Central memory CD8-positive, alpha-beta T cell (primary cell): ENCODE measurements at regions not wholly inside any gene's neighbourhood (a gene's known extent, or its start where the extent isn't known, plus 50 kb on each side); places are given as distances from the start of the nearest gene placed in this dataset.

Experiments
- ATAC-seq: fragments of 150-1000 bp; cut with Tn5 transposase; replicated peaks from 2 replicates; pipeline ENCODE4 v1.10.0; 2022; ENCODE audit warnings: mild to moderate bottlenecking, moderate FRiP score, moderate number of reproducible peaks; ENCODE audit not compliant: poor library complexity, severe bottlenecking; ENCODE audit errors: extremely low read depth
- DNase-seq, 2 donors: peaks; one replicate each; pipeline ENCODE4 v3.0.0; 2021; ENCODE audit warnings: low spot score in 2 of 2
- H3K27ac Mint-ChIP-seq: one replicate; pipeline ENCODE4 v1.8.0; 2022; ENCODE audit warnings: low read depth, mild to moderate bottlenecking, moderate library complexity, mixed read lengths
- H3K27me3 Mint-ChIP-seq: one replicate; pipeline ENCODE4 v1.8.0; 2022; ENCODE audit warnings: mixed read lengths
- H3K36me3 Mint-ChIP-seq: one replicate; pipeline ENCODE4 v1.8.0; 2022; ENCODE audit warnings: mild to moderate bottlenecking, moderate library complexity, mixed read lengths; ENCODE audit not compliant: insufficient read depth
- H3K4me1 Mint-ChIP-seq: one replicate; pipeline ENCODE4 v1.8.0; 2022; ENCODE audit warnings: mixed read lengths
- H3K4me3 Mint-ChIP-seq: one replicate; pipeline ENCODE4 v1.8.0; 2022; ENCODE audit warnings: mild to moderate bottlenecking, moderate library complexity, mixed read lengths
- H3K9me3 Mint-ChIP-seq: one replicate; pipeline ENCODE4 v1.8.0; 2022; ENCODE audit warnings: mixed read lengths

GRCh38 chr14:28102001-28102400 lies 664.6 kb upstream of the FOXG1 start:
- ATAC-seq (no peak), DNase-seq (no peak)
- H3K4me3 Mint-ChIP-seq = no peak overlapping the region
- H3K27me3 Mint-ChIP-seq = no peaks in the 10 kb centered on the region
- peaks cover 31% of the 10 kb centered on the region for H3K9me3 Mint-ChIP-seq
- no peaks in the 10 kb centered on the region for H3K4me1 Mint-ChIP-seq
- peaks cover 1% of the 10 kb centered on the region for H3K36me3 Mint-ChIP-seq
- H3K27ac Mint-ChIP-seq = no peak overlapping the region

GRCh38 chr14:28102814-28103213 lies 663.8 kb upstream of the FOXG1 start:
- no peaks in the 10 kb centered on the region for H3K27me3 Mint-ChIP-seq
- peaks cover 31% of the 10 kb centered on the region for H3K9me3 Mint-ChIP-seq
- H3K27ac Mint-ChIP-seq = no peak overlapping the region
- H3K4me1 Mint-ChIP-seq = no peaks in the 10 kb centered on the region
- ATAC-seq (no peak), DNase-seq (no peak)
- H3K36me3 Mint-ChIP-seq = peaks cover 1% of the 10 kb centered on the region
- no peak overlapping the region for H3K4me3 Mint-ChIP-seq

- no peak for DNase-seq
- no peaks in the 10 kb centered on the region for H3K4me1 Mint-ChIP-seq
- no peaks in the 10 kb centered on the region for H3K27me3 Mint-ChIP-seq
- no peaks in the 10 kb centered on the region for H3K36me3 Mint-ChIP-seq
- no peak overlapping the region for H3K27ac Mint-ChIP-seq
- peaks cover 9% of the 10 kb centered on the region for H3K9me3 Mint-ChIP-seq
- no peak for ATAC-seq
- H3K4me3 Mint-ChIP-seq = no peak overlapping the region
Observed at GRCh38 chr14:28113311-28113710, 653.3 kb upstream of the FOXG1 start.

GRCh38 chr14:28116716-28117115 lies 649.9 kb upstream of the FOXG1 start:
- no peak for ATAC-seq
- no peak for DNase-seq
- no peaks in the 10 kb centered on the region for H3K27me3 Mint-ChIP-seq
- peaks cover 6% of the 10 kb centered on the region for H3K9me3 Mint-ChIP-seq
- no peaks in the 10 kb centered on the region for H3K36me3 Mint-ChIP-seq
- no peak overlapping the region for H3K4me3 Mint-ChIP-seq
- H3K27ac Mint-ChIP-seq = no peak overlapping the region
- H3K4me1 Mint-ChIP-seq = no peaks in the 10 kb centered on the region

DNA sequence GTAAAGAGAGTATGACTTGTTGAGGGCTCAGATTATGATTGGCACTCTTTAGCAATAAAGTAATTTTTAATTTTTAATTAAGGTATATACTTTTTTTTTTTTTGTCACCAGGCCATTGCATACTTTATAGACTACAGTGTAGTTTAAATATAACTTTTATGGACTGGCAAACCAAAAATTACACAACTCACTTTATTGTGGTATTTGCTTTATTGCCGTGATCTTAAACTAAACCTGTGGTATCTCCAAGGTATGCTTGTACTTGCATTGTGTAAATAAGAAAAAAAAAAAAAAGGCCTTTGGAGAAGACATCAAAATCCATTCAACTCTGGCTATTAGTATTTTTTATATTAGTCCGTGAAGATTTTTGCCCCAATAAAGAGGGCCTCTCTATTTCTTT lies 646.7 kb upstream of the FOXG1 start:
- Mint-ChIP-seq H3K27me3 (no peaks in the 10 kb centered on the region), H3K4me1 (no peaks in the 10 kb centered on the region), H3K27ac (no peak overlapping the region), H3K4me3 (no peak overlapping the region), H3K9me3 (peaks cover 18% of the 10 kb centered on the region), H3K36me3 (no peaks in the 10 kb centered on the region)
- ATAC-seq = no peak
- DNase-seq = no peak

GRCh38 chr14:28120391-28120790 lies 646.2 kb upstream of the FOXG1 start:
- Mint-ChIP-seq H3K4me3 (no peak overlapping the region), H3K27me3 (no peaks in the 10 kb centered on the region), H3K27ac (no peak overlapping the region), H3K36me3 (no peaks in the 10 kb centered on the region), H3K9me3 (peaks cover 18% of the 10 kb centered on the region), H3K4me1 (no peaks in the 10 kb centered on the region)
- no peak for DNase-seq
- no peak for ATAC-seq

GRCh38 chr14:28121512-28122297 lies 644.9 kb upstream of the FOXG1 start:
- H3K36me3 Mint-ChIP-seq = no peaks in the 10 kb centered on the region
- no peak for ATAC-seq
- peaks cover 23% of the 10 kb centered on the region for H3K9me3 Mint-ChIP-seq
- H3K27me3 Mint-ChIP-seq = no peaks in the 10 kb centered on the region
- no peak overlapping the region for H3K27ac Mint-ChIP-seq
- no peaks in the 10 kb centered on the region for H3K4me1 Mint-ChIP-seq
- no peak overlapping the region for H3K4me3 Mint-ChIP-seq
- no peak for DNase-seq

GRCh38 chr14:28130610-28131284 lies 635.8 kb upstream of the FOXG1 start:
- H3K9me3 Mint-ChIP-seq = peaks cover 24% of the 10 kb centered on the region
- H3K4me3 Mint-ChIP-seq = no peak overlapping the region
- ATAC-seq (no peak), DNase-seq (no peak)
- no peaks in the 10 kb centered on the region for H3K4me1 Mint-ChIP-seq
- H3K36me3 Mint-ChIP-seq = no peaks in the 10 kb centered on the region
- no peaks in the 10 kb centered on the region for H3K27me3 Mint-ChIP-seq
- no peak overlapping the region for H3K27ac Mint-ChIP-seq

DNA sequence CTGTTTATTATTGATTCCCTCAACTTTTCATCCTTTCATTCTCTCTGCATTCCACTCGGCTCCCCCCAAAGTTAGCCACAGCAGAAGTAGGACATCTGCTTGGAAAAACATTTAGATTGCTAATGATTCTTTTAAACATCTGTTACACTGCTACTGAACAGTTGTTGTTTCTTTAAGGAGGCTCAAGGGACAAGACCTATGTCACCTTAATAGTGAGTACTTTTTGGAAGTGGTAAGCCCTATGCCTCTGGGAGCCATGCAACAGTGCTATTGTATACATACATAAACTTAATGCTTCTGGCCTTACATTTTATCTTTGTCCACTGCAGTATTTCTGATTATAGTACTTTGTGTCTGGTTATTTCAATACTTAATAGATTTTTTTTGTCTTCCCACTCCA lies 628.2 kb upstream of the FOXG1 start:
- DNase-seq (no peak), ATAC-seq (no peak)
- H3K4me3 Mint-ChIP-seq = no peak overlapping the region
- no peaks in the 10 kb centered on the region for H3K36me3 Mint-ChIP-seq
- H3K4me1 Mint-ChIP-seq = no peaks in the 10 kb centered on the region
- H3K27ac Mint-ChIP-seq = no peak overlapping the region
- peaks cover 27% of the 10 kb centered on the region for H3K9me3 Mint-ChIP-seq
- no peaks in the 10 kb centered on the region for H3K27me3 Mint-ChIP-seq

DNA sequence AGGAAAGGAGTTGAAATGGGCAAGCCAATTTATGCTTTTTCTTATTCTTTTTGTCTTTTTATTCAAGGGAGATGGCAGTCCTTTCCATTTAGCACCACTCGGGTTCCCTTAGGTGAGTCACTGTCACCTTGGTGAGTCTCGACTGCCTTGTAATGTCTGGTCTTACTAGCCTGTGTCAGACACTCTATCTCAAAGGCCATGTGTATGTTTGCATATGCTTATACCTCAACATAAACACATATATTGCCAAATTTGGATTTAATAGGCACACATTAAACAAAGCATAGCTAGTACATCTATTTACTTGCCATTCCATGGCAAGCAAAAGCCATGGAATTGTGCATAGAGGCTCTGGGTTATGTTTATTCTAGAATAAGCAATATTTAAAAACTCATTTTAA lies 624.9 kb upstream of the FOXG1 start:
- no peaks in the 10 kb centered on the region for H3K27me3 Mint-ChIP-seq
- ATAC-seq = no peak
- H3K4me1 Mint-ChIP-seq = no peaks in the 10 kb centered on the region
- DNase-seq = no peak
- H3K27ac Mint-ChIP-seq = no peak overlapping the region
- H3K9me3 Mint-ChIP-seq = peaks cover 22% of the 10 kb centered on the region
- no peak overlapping the region for H3K4me3 Mint-ChIP-seq
- H3K36me3 Mint-ChIP-seq = no peaks in the 10 kb centered on the region

- Mint-ChIP-seq H3K9me3 (peaks cover 26% of the 10 kb centered on the region), H3K27ac (no peak overlapping the region), H3K27me3 (no peaks in the 10 kb centered on the region), H3K4me1 (no peaks in the 10 kb centered on the region), H3K4me3 (no peak overlapping the region), H3K36me3 (no peaks in the 10 kb centered on the region)
- DNase-seq = no peak
- ATAC-seq = no peak
Observed at GRCh38 chr14:28142400-28143015, 624.1 kb upstream of the FOXG1 start.

- no peaks in the 10 kb centered on the region for H3K27me3 Mint-ChIP-seq
- no peaks in the 10 kb centered on the region for H3K36me3 Mint-ChIP-seq
- DNase-seq (no peak), ATAC-seq (no peak)
- peaks cover 25% of the 10 kb centered on the region for H3K9me3 Mint-ChIP-seq
- H3K27ac Mint-ChIP-seq = no peak overlapping the region
- no peaks in the 10 kb centered on the region for H3K4me1 Mint-ChIP-seq
- H3K4me3 Mint-ChIP-seq = no peak overlapping the region
Observed at GRCh38 chr14:28143316-28143715, 623.3 kb upstream of the FOXG1 start.

DNA sequence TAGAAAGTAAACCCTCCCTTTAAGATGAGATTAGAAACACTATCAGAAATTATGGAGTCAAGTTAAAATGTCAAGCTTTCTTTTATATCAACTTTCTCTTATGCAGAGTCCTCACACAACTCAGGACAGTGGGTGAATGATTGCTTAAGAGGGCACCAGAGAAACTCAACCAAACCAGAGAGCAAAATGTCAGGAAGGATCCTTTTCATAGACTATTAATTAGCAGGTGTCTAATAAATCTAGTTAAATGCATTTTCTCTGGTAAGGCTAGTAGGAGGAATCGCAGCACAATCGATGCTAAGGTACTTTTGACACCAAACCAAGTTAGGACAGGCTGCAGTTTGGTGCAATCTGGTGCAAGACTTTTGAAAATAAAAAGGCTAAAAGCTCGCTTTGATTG lies 614.7 kb upstream of the FOXG1 start:
- H3K27me3 Mint-ChIP-seq = no peaks in the 10 kb centered on the region
- no peak overlapping the region for H3K27ac Mint-ChIP-seq
- no peak overlapping the region for H3K4me3 Mint-ChIP-seq
- ATAC-seq = no peak
- no peak for DNase-seq
- peaks cover 17% of the 10 kb centered on the region for H3K9me3 Mint-ChIP-seq
- H3K36me3 Mint-ChIP-seq = no peaks in the 10 kb centered on the region
- H3K4me1 Mint-ChIP-seq = no peaks in the 10 kb centered on the region
